ENCODE measurements at regions not wholly inside any gene's neighbourhood (a gene's known extent, or its start where the extent isn't known, plus 50 kb on each side); places are given as distances from the start of the nearest gene placed in this dataset.

- Histone ChIP-seq H3K36me3 (ENCODE audit: control insufficient read depth, insufficient read depth, low read length) (no peaks in the 10 kb centered on the region), H3K27me3 (ENCODE audit: control insufficient read depth, insufficient read depth, low read length) (no peaks in the 10 kb centered on the region), H3K4me1 (ENCODE audit: control insufficient read depth, insufficient read depth, low read length, poor library complexity, severe bottlenecking) (no peaks in the 10 kb centered on the region), H3K9me3 (ENCODE audit: control insufficient read depth in 2 of 2, low read length in 2 of 2) (no peaks in the 10 kb centered on the region), H3K27ac (ENCODE audit: insufficient read depth, low read length, poor library complexity, severe bottlenecking) (no peak overlapping the region), H3K4me3 (ENCODE audit: low read depth, low read length) (no peak overlapping the region)
- DNase-seq (no peak), ATAC-seq (ENCODE audit: low read depth in 2 of 2) (no peak)
- H3K4me1 Mint-ChIP-seq: no peaks in the 10 kb centered on the region
- H3K4me3 Mint-ChIP-seq: no peak overlapping the region
- peaks cover 5% of the 10 kb centered on the region for H3K27me3 Mint-ChIP-seq
- peak overlapping the region in 1 of 3 donors; percentile 34 for H3K27ac Mint-ChIP-seq
- H3K9me3 Mint-ChIP-seq: peaks cover 0 to 2% (median 0%) of the 10 kb centered on the region in 7 donors
- no peaks in the 10 kb centered on the region for H3K36me3 Mint-ChIP-seq
Observed at GRCh38 chr1:30008372-30008997, 714.9 kb downstream of the MATN1 start.

- Histone ChIP-seq H3K4me3 (ENCODE audit: low read depth, low read length) (no peak overlapping the region), H3K27ac (ENCODE audit: insufficient read depth, low read length, poor library complexity, severe bottlenecking) (no peak overlapping the region), H3K36me3 (ENCODE audit: control insufficient read depth, insufficient read depth, low read length) (no peaks in the 10 kb centered on the region), H3K27me3 (ENCODE audit: control insufficient read depth, insufficient read depth, low read length) (no peaks in the 10 kb centered on the region), H3K4me1 (ENCODE audit: control insufficient read depth, insufficient read depth, low read length, poor library complexity, severe bottlenecking) (no peaks in the 10 kb centered on the region), H3K9me3 (ENCODE audit: control insufficient read depth in 2 of 2, low read length in 2 of 2) (no peaks in the 10 kb centered on the region)
- H3K27me3 Mint-ChIP-seq: peaks cover 5% of the 10 kb centered on the region
- ATAC-seq (ENCODE audit: low read depth in 2 of 2) (no peak), DNase-seq (no peak)
- H3K27ac Mint-ChIP-seq: no peak overlapping the region
- no peaks in the 10 kb centered on the region for H3K36me3 Mint-ChIP-seq
- no peak overlapping the region for H3K4me3 Mint-ChIP-seq
- peaks cover 0 to 6% (median 0%) of the 10 kb centered on the region in 7 donors for H3K9me3 Mint-ChIP-seq
- no peaks in the 10 kb centered on the region for H3K4me1 Mint-ChIP-seq
Observed at GRCh38 chr1:30005972-30006619, 717.3 kb downstream of the MATN1 start.

GRCh38 chr1:30001732-30002039 lies 721.7 kb downstream of the MATN1 start:
- H3K4me3 Mint-ChIP-seq: no peak overlapping the region
- no peak overlapping the region for H3K27ac Mint-ChIP-seq
- no peak overlapping the region for H3K4me3 ChIP-seq (ENCODE audit: low read depth, low read length)
- no peaks in the 10 kb centered on the region for H3K9me3 ChIP-seq (ENCODE audit: control insufficient read depth in 2 of 2, low read length in 2 of 2)
- H3K36me3 Mint-ChIP-seq: no peaks in the 10 kb centered on the region
- H3K27me3 Mint-ChIP-seq: no peaks in the 10 kb centered on the region
- ATAC-seq (ENCODE audit: low read depth in 2 of 2): no peak
- no peak for DNase-seq
- H3K4me1 ChIP-seq (ENCODE audit: control insufficient read depth, insufficient read depth, low read length, poor library complexity, severe bottlenecking): no peaks in the 10 kb centered on the region
- H3K27me3 ChIP-seq (ENCODE audit: control insufficient read depth, insufficient read depth, low read length): no peaks in the 10 kb centered on the region
- no peaks in the 10 kb centered on the region for H3K36me3 ChIP-seq (ENCODE audit: control insufficient read depth, insufficient read depth, low read length)
- H3K27ac ChIP-seq (ENCODE audit: insufficient read depth, low read length, poor library complexity, severe bottlenecking): no peak overlapping the region
- peaks cover 0 to 6% (median 0%) of the 10 kb centered on the region in 7 donors for H3K9me3 Mint-ChIP-seq
- no peaks in the 10 kb centered on the region for H3K4me1 Mint-ChIP-seq

- DNase-seq: no peak
Observed at GRCh38 chr1:30001011-30001731, 722.2 kb downstream of the MATN1 start.

GRCh38 chr1:30000266-30000665 lies 723.1 kb downstream of the MATN1 start:
- no peak overlapping the region for H3K4me3 ChIP-seq (ENCODE audit: low read depth, low read length)
- H3K4me1 Mint-ChIP-seq: no peaks in the 10 kb centered on the region
- H3K27ac Mint-ChIP-seq: no peak overlapping the region
- H3K27me3 Mint-ChIP-seq: no peaks in the 10 kb centered on the region
- no peaks in the 10 kb centered on the region for H3K27me3 ChIP-seq (ENCODE audit: control insufficient read depth, insufficient read depth, low read length)
- no peak overlapping the region for H3K27ac ChIP-seq (ENCODE audit: insufficient read depth, low read length, poor library complexity, severe bottlenecking)
- no peak overlapping the region for H3K4me3 Mint-ChIP-seq
- H3K9me3 ChIP-seq (ENCODE audit: control insufficient read depth in 2 of 2, low read length in 2 of 2): no peaks in the 10 kb centered on the region
- DNase-seq: no peak
- H3K4me1 ChIP-seq (ENCODE audit: control insufficient read depth, insufficient read depth, low read length, poor library complexity, severe bottlenecking): no peaks in the 10 kb centered on the region
- ATAC-seq (ENCODE audit: low read depth in 2 of 2): no peak
- peaks cover 0 to 7% (median 4%) of the 10 kb centered on the region in 7 donors for H3K9me3 Mint-ChIP-seq
- H3K36me3 Mint-ChIP-seq: no peaks in the 10 kb centered on the region
- H3K36me3 ChIP-seq (ENCODE audit: control insufficient read depth, insufficient read depth, low read length): no peaks in the 10 kb centered on the region

More at GRCh38 chr1:30001011-30001731, 722.2 kb downstream of the MATN1 start:
- H3K36me3 Mint-ChIP-seq: no peaks in the 10 kb centered on the region
- H3K4me1 ChIP-seq (ENCODE audit: control insufficient read depth, insufficient read depth, low read length, poor library complexity, severe bottlenecking): no peaks in the 10 kb centered on the region
- no peak overlapping the region for H3K4me3 Mint-ChIP-seq
- H3K27me3 ChIP-seq (ENCODE audit: control insufficient read depth, insufficient read depth, low read length): no peaks in the 10 kb centered on the region
- H3K4me1 Mint-ChIP-seq: no peaks in the 10 kb centered on the region
- H3K27ac Mint-ChIP-seq: no peak overlapping the region
- no peaks in the 10 kb centered on the region for H3K36me3 ChIP-seq (ENCODE audit: control insufficient read depth, insufficient read depth, low read length)
- no peaks in the 10 kb centered on the region for H3K9me3 ChIP-seq (ENCODE audit: control insufficient read depth in 2 of 2, low read length in 2 of 2)
- H3K4me3 ChIP-seq (ENCODE audit: low read depth, low read length): no peak overlapping the region
- no peak for ATAC-seq (ENCODE audit: low read depth in 2 of 2)
- H3K27ac ChIP-seq (ENCODE audit: insufficient read depth, low read length, poor library complexity, severe bottlenecking): no peak overlapping the region
- H3K27me3 Mint-ChIP-seq: no peaks in the 10 kb centered on the region
- peaks cover 0 to 6% (median 1%) of the 10 kb centered on the region in 7 donors for H3K9me3 Mint-ChIP-seq

- Mint-ChIP-seq H3K4me1 (no peaks in the 10 kb centered on the region), H3K9me3 (peaks cover 4 to 10% (median 6%) of the 10 kb centered on the region in 7 donors), H3K4me3 (no peak overlapping the region), H3K27ac (no peak overlapping the region), H3K27me3 (no peaks in the 10 kb centered on the region), H3K36me3 (no peaks in the 10 kb centered on the region)
- DNase-seq (no peak), ATAC-seq (ENCODE audit: low read depth in 2 of 2) (no peak)
- Histone ChIP-seq H3K27me3 (ENCODE audit: control insufficient read depth, insufficient read depth, low read length) (no peaks in the 10 kb centered on the region), H3K36me3 (ENCODE audit: control insufficient read depth, insufficient read depth, low read length) (no peaks in the 10 kb centered on the region), H3K27ac (ENCODE audit: insufficient read depth, low read length, poor library complexity, severe bottlenecking) (no peak overlapping the region), H3K4me3 (ENCODE audit: low read depth, low read length) (no peak overlapping the region), H3K4me1 (ENCODE audit: control insufficient read depth, insufficient read depth, low read length, poor library complexity, severe bottlenecking) (no peaks in the 10 kb centered on the region), H3K9me3 (ENCODE audit: control insufficient read depth in 2 of 2, low read length in 2 of 2) (no peaks in the 10 kb centered on the region)
Observed at GRCh38 chr1:29999595-29999994, 723.8 kb downstream of the MATN1 start.

- no peak for DNase-seq
- H3K27me3 ChIP-seq (ENCODE audit: control insufficient read depth, insufficient read depth, low read length): no peaks in the 10 kb centered on the region
- Mint-ChIP-seq H3K36me3 (no peaks in the 10 kb centered on the region), H3K4me1 (no peaks in the 10 kb centered on the region), H3K4me3 (no peak overlapping the region), H3K9me3 (peaks cover 4 to 16% (median 9%) of the 10 kb centered on the region in 7 donors), H3K27ac (no peak overlapping the region), H3K27me3 (no peaks in the 10 kb centered on the region)
- no peak for ATAC-seq (ENCODE audit: low read depth in 2 of 2)
- H3K4me3 ChIP-seq (ENCODE audit: low read depth, low read length): no peak overlapping the region
- H3K27ac ChIP-seq (ENCODE audit: insufficient read depth, low read length, poor library complexity, severe bottlenecking): no peak overlapping the region
- no peaks in the 10 kb centered on the region for H3K36me3 ChIP-seq (ENCODE audit: control insufficient read depth, insufficient read depth, low read length)
- no peaks in the 10 kb centered on the region for H3K4me1 ChIP-seq (ENCODE audit: control insufficient read depth, insufficient read depth, low read length, poor library complexity, severe bottlenecking)
- H3K9me3 ChIP-seq (ENCODE audit: control insufficient read depth in 2 of 2, low read length in 2 of 2): peaks cover 7 to 8% of the 10 kb centered on the region in 2 experiments
Observed at GRCh38 chr1:29998686-29999085, 724.7 kb downstream of the MATN1 start.
